ENCODE measurements at regions not wholly inside any gene's neighbourhood (a gene's known extent, or its start where the extent isn't known, plus 50 kb on each side); places are given as distances from the start of the nearest gene placed in this dataset.

DNA sequence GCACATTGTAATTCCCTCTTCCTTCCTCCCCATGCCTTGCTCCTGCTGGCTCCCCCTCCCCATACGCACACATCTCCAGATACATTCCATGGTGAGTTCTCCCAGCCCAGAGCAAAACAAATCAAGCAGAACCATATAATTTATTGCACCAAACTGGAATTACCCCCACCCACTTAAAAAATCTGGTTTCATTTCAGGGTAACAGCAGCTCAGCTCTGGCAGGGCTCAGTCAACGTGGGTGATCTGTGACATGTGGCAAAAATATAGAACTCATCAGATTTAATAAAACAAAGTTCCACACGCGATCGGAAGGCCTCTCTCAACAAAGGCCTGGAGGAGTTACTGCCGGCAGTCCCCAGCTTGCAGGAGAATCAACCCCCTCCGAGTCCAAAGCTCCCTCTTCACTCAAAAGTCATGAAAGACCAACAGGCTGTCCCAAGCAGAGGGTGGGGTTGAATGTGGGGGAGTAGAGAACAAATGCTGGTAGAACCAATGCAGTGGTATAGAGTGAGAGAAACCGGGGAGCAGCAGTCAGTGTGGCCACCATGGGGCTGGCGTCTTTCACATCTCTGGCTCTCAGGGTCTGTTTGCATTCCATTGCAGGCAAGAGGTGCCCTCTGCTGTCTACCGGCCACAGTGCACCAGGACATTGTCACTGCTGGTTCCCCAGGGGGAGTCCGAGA, 323.3 kb upstream of the NT5E start:
- TF ChIP-seq, protein P1, sequence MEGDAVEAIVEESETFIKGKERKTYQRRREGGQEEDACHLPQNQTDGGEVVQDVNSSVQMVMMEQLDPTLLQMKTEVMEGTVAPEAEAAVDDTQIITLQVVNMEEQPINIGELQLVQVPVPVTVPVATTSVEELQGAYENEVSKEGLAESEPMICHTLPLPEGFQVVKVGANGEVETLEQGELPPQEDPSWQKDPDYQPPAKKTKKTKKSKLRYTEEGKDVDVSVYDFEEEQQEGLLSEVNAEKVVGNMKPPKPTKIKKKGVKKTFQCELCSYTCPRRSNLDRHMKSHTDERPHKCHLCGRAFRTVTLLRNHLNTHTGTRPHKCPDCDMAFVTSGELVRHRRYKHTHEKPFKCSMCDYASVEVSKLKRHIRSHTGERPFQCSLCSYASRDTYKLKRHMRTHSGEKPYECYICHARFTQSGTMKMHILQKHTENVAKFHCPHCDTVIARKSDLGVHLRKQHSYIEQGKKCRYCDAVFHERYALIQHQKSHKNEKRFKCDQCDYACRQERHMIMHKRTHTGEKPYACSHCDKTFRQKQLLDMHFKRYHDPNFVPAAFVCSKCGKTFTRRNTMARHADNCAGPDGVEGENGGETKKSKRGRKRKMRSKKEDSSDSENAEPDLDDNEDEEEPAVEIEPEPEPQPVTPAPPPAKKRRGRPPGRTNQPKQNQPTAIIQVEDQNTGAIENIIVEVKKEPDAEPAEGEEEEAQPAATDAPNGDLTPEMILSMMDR (IDR thresholded peaks at IDR 0.05) = peak in 2 of 6 experiments; percentile 25 to 29
- no peak for TF ChIP-seq POLR2A (IDR thresholded peaks at IDR 0.05)
